ENCODE measurements at regions not wholly inside any gene's neighbourhood (a gene's known extent, or its start where the extent isn't known, plus 50 kb on each side); places are given as distances from the start of the nearest gene placed in this dataset.
"Not testable (repeated sequence)": the region's sequence is repeated elsewhere in the genome, so short reads cannot be mapped to it uniquely, and the experiment has no call there.

DNA sequence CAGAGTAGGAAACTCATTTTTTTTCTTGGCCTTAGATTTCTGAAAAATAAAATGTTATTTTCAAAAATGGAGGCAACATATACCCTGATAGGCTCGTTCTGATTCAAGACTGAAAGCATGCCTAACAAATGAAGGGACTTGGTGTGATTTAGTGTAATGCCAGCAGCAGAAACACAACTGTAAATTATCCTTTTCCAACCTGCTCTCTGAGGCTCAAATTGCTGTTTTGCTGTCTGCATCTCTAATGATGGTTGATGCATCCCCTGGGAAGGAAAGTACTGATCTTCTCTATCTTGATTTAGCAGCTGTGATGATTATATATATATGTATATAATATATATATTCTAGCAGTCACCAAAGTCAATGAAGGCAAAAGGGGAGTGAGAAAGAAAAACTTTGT lies 537.2 kb upstream of the API5 start:
- Histone ChIP-seq H3K9me3 (no peaks in the 10 kb centered on the region), H3K27ac (no peak overlapping the region), H3K4me1 (no peaks in the 10 kb centered on the region), H3K4me3 (no peak overlapping the region), H3K27me3 (no peaks in the 10 kb centered on the region), H3K36me3 (no peaks in the 10 kb centered on the region)
- ATAC-seq: no peak
- intact Hi-C loops (cut with DNase I): no loop called here
- TF ChIP-seq, protein P1, sequence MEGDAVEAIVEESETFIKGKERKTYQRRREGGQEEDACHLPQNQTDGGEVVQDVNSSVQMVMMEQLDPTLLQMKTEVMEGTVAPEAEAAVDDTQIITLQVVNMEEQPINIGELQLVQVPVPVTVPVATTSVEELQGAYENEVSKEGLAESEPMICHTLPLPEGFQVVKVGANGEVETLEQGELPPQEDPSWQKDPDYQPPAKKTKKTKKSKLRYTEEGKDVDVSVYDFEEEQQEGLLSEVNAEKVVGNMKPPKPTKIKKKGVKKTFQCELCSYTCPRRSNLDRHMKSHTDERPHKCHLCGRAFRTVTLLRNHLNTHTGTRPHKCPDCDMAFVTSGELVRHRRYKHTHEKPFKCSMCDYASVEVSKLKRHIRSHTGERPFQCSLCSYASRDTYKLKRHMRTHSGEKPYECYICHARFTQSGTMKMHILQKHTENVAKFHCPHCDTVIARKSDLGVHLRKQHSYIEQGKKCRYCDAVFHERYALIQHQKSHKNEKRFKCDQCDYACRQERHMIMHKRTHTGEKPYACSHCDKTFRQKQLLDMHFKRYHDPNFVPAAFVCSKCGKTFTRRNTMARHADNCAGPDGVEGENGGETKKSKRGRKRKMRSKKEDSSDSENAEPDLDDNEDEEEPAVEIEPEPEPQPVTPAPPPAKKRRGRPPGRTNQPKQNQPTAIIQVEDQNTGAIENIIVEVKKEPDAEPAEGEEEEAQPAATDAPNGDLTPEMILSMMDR (IDR thresholded peaks at IDR 0.05): no peak
- no peak for DNase-seq

DNA sequence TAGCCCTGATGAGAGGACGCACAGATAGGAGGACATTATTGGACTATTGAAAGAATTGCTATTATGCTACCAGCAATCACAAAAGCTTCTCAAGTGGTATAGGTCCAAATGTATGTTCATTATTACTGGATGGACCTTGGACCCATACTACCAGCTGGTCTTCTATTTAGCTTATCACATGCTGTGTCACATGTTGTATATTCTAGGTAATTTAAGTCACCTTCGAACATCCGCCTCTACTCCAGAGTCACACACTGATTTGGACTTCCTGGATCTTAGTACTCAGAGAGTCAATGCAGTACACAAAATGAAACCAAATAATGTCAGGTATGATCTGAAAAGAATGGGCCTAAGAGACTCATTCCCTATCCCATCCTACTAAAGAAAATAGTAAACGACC lies 534.0 kb upstream of the API5 start:
- Histone ChIP-seq H3K4me1 (no peaks in the 10 kb centered on the region), H3K27ac (no peak overlapping the region), H3K4me3 (no peak overlapping the region), H3K9me3 (no peaks in the 10 kb centered on the region), H3K36me3 (no peaks in the 10 kb centered on the region), H3K27me3 (no peaks in the 10 kb centered on the region)
- DNase-seq: no peak
- ATAC-seq: no peak
- intact Hi-C loops (cut with DNase I): no loop called here
- TF ChIP-seq, protein P1 (IDR thresholded peaks at IDR 0.05): no peak

GRCh38 chr11:42778193-42778592 lies 533.6 kb upstream of the API5 start:
- Histone ChIP-seq H3K9me3 (no peaks in the 10 kb centered on the region), H3K36me3 (no peaks in the 10 kb centered on the region), H3K27me3 (no peaks in the 10 kb centered on the region), H3K4me3 (no peak overlapping the region), H3K27ac (no peak overlapping the region), H3K4me1 (no peaks in the 10 kb centered on the region)
- ATAC-seq (no peak), DNase-seq (no peak)
- intact Hi-C loops (cut with DNase I): no loop called here
- TF ChIP-seq, protein P1 (IDR thresholded peaks at IDR 0.05): no peak

DNA sequence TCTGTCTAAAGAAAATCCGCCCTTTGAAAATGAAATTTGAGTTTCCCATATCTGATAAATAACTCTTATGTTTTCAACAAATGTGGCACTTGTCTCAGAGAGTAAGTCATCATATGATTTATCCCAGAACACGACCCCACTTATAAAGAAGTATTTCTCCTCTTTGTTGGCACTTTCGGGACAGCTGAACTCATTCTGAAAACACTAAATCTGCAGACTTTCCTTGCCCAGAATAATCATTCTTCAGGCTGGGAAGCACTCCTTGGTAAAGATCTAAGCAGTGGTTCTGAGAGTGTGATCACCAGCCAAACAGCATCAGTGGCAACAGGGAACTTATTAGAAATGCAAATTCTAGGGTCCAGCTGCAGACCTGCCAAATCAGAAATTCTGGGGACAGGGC lies 532.2 kb upstream of the API5 start:
- no peaks in the 10 kb centered on the region for H3K27me3 ChIP-seq
- H3K36me3 ChIP-seq: no peaks in the 10 kb centered on the region
- ATAC-seq (no peak), DNase-seq (no peak)
- no peaks in the 10 kb centered on the region for H3K4me1 ChIP-seq
- intact Hi-C loops (cut with DNase I): no loop called here
- H3K9me3 ChIP-seq: no peaks in the 10 kb centered on the region
- no peak overlapping the region for H3K27ac ChIP-seq
- TF ChIP-seq, protein P1 (IDR thresholded peaks at IDR 0.05): no peak
- H3K4me3 ChIP-seq: no peak overlapping the region

DNA sequence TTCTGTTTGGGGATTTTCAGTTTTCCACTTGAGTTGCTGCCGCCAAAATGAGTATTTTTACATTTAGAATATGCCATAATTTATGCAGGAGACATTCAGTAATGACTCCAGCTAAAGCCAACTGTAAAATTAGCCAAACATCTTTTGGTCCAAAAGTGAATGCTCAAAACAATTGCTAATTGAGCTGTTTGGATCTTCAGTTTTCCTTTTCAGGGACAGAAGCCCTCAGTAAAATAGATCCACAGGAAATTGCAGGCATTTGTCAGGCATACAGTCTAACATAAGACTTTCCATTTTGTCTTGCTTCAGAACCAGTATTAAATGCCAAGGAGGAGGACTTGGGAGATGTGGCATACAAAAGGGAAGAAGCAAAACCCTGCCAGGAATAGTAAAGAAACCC lies 524.8 kb upstream of the API5 start:
- H3K9me3 ChIP-seq: no peaks in the 10 kb centered on the region
- no peak overlapping the region for H3K27ac ChIP-seq
- no peaks in the 10 kb centered on the region for H3K4me1 ChIP-seq
- DNase-seq: no peak
- no peak overlapping the region for H3K4me3 ChIP-seq
- H3K27me3 ChIP-seq: no peaks in the 10 kb centered on the region
- intact Hi-C loops (cut with DNase I): no loop called here
- TF ChIP-seq, protein P1 (IDR thresholded peaks at IDR 0.05): no peak
- no peaks in the 10 kb centered on the region for H3K36me3 ChIP-seq
- no peak for ATAC-seq

GRCh38 chr11:42795483-42795882 lies 516.3 kb upstream of the API5 start:
- H3K27ac ChIP-seq; ATAC-seq; intact Hi-C loops (cut with DNase I); H3K4me1 ChIP-seq; H3K36me3 ChIP-seq; H3K27me3 ChIP-seq; DNase-seq; H3K4me3 ChIP-seq; H3K9me3 ChIP-seq: not testable (repeated sequence)

All from upper lobe of right lung (tissue), 1 donor.